ENCODE measurements at regions not wholly inside any gene's neighbourhood (a gene's known extent, or its start where the extent isn't known, plus 50 kb on each side); places are given as distances from the start of the nearest gene placed in this dataset.

GRCh38 chr19:30090476-30090875 is 148.4 kb downstream of the URI1 start:
- TF ChIP-seq, protein P1, sequence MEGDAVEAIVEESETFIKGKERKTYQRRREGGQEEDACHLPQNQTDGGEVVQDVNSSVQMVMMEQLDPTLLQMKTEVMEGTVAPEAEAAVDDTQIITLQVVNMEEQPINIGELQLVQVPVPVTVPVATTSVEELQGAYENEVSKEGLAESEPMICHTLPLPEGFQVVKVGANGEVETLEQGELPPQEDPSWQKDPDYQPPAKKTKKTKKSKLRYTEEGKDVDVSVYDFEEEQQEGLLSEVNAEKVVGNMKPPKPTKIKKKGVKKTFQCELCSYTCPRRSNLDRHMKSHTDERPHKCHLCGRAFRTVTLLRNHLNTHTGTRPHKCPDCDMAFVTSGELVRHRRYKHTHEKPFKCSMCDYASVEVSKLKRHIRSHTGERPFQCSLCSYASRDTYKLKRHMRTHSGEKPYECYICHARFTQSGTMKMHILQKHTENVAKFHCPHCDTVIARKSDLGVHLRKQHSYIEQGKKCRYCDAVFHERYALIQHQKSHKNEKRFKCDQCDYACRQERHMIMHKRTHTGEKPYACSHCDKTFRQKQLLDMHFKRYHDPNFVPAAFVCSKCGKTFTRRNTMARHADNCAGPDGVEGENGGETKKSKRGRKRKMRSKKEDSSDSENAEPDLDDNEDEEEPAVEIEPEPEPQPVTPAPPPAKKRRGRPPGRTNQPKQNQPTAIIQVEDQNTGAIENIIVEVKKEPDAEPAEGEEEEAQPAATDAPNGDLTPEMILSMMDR (IDR thresholded peaks at IDR 0.05; ENCODE audit: extremely low read depth, low read depth, low read length) = no peak
- no peaks in the 10 kb centered on the region for H3K36me3 ChIP-seq (ENCODE audit: insufficient read depth, low read length)
- H3K79me2 ChIP-seq (ENCODE audit: insufficient read depth, low read length) = no peaks in the 10 kb centered on the region
- no peaks in the 10 kb centered on the region for H3K27me3 ChIP-seq (ENCODE audit: insufficient read depth, low read length)
- no peaks in the 10 kb centered on the region for H3K9me3 ChIP-seq (ENCODE audit: low read depth, low read length)
- H3K4me1 ChIP-seq (ENCODE audit: insufficient read depth, low read length) = no peaks in the 10 kb centered on the region
- DNase-seq (ENCODE audit: insufficient read length, low spot score, missing footprints) = peak; percentile 36
- no peak overlapping the region for H3K4me2 ChIP-seq (ENCODE audit: insufficient read depth, low read length)
- H3K4me3 ChIP-seq (ENCODE audit: insufficient read depth, low read length) = no peak overlapping the region
- no peak overlapping the region for H3K27ac ChIP-seq (ENCODE audit: low read depth, low read length)
- H2AFZ ChIP-seq (ENCODE audit: low read length) = no peak overlapping the region
- H4K20me1 ChIP-seq (ENCODE audit: insufficient read depth, low read length) = no peaks in the 10 kb centered on the region

DNA sequence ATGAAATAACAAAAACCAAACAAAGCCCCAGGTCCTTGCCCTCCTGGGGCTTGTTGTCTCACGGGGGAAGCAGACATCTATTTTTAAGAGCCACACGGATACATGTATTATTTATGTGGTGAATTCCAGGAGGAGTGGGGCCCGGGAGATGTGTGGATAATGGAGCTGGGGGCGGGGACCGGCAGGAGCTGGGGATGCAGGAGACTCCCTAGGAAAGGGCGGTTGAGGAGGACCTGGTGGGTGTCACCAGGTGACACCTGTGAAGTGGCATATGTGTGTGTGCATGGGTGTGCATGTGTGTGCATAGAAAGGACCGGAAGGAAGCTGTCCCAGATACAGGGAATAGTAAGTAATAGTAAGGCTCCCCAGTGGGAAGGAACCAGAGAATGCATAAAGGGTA is 148.9 kb downstream of the URI1 start:
- Histone ChIP-seq H3K27ac (ENCODE audit: low read depth, low read length) (no peak overlapping the region), H3K4me1 (ENCODE audit: insufficient read depth, low read length) (no peaks in the 10 kb centered on the region), H2AFZ (ENCODE audit: low read length) (no peak overlapping the region), H3K36me3 (ENCODE audit: insufficient read depth, low read length) (no peaks in the 10 kb centered on the region), H3K9me3 (ENCODE audit: low read depth, low read length) (no peaks in the 10 kb centered on the region), H3K4me3 (ENCODE audit: insufficient read depth, low read length) (no peak overlapping the region), H3K27me3 (ENCODE audit: insufficient read depth, low read length) (no peaks in the 10 kb centered on the region), H3K79me2 (ENCODE audit: insufficient read depth, low read length) (no peaks in the 10 kb centered on the region), H4K20me1 (ENCODE audit: insufficient read depth, low read length) (no peaks in the 10 kb centered on the region), H3K4me2 (ENCODE audit: insufficient read depth, low read length) (no peak overlapping the region)
- TF ChIP-seq, protein P1 (IDR thresholded peaks at IDR 0.05; ENCODE audit: extremely low read depth, low read depth, low read length) = no peak
- DNase-seq (ENCODE audit: insufficient read length, low spot score, missing footprints) = peak; percentile 38

- Histone ChIP-seq H3K27me3 (ENCODE audit: insufficient read depth, low read length) (no peaks in the 10 kb centered on the region), H3K4me1 (ENCODE audit: insufficient read depth, low read length) (no peaks in the 10 kb centered on the region), H2AFZ (ENCODE audit: low read length) (no peak overlapping the region), H3K9me3 (ENCODE audit: low read depth, low read length) (no peaks in the 10 kb centered on the region), H4K20me1 (ENCODE audit: insufficient read depth, low read length) (no peaks in the 10 kb centered on the region), H3K4me2 (ENCODE audit: insufficient read depth, low read length) (no peak overlapping the region), H3K4me3 (ENCODE audit: insufficient read depth, low read length) (no peak overlapping the region), H3K27ac (ENCODE audit: low read depth, low read length) (no peak overlapping the region), H3K36me3 (ENCODE audit: insufficient read depth, low read length) (no peaks in the 10 kb centered on the region), H3K79me2 (ENCODE audit: insufficient read depth, low read length) (no peaks in the 10 kb centered on the region)
- TF ChIP-seq, protein P1 (IDR thresholded peaks at IDR 0.05; ENCODE audit: extremely low read depth, low read depth, low read length) = no peak
- peak; percentile 26 for DNase-seq (ENCODE audit: insufficient read length, low spot score, missing footprints)
These were observed 149.4 kb downstream of the URI1 start for GRCh38 chr19:30091456-30091855.

DNA sequence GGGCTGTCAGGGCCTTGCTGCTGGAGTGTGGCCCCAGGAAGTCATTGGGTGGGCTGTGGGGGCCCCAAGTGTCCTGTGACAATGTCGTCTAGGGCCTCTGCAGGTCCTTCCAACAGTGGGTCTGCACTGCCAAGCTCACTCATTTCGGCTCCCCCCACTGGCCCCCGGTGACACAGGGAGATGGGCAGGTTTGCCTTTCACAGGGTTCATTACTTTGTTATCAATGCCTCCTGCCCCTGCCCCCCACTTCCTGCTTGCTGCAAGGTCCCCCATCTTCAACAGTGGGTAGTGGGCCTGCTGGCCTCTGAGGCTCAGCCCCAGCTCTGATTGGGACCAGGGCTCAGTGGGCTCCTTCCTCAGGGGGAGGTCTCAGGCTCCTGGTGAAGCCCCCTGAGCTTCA is 149.8 kb downstream of the URI1 start:
- H3K4me1 ChIP-seq (ENCODE audit: insufficient read depth, low read length) = no peaks in the 10 kb centered on the region
- no peaks in the 10 kb centered on the region for H3K27me3 ChIP-seq (ENCODE audit: insufficient read depth, low read length)
- H2AFZ ChIP-seq (ENCODE audit: low read length) = no peak overlapping the region

More for the DNA sequence above, 149.8 kb downstream of the URI1 start:
- TF ChIP-seq, protein P1 (IDR thresholded peaks at IDR 0.05; ENCODE audit: extremely low read depth, low read depth, low read length) = no peak
- no peak overlapping the region for H3K4me2 ChIP-seq (ENCODE audit: insufficient read depth, low read length)
- DNase-seq (ENCODE audit: insufficient read length, low spot score, missing footprints) = peak; percentile 56
- no peak overlapping the region for H3K4me3 ChIP-seq (ENCODE audit: insufficient read depth, low read length)
- H3K79me2 ChIP-seq (ENCODE audit: insufficient read depth, low read length) = no peaks in the 10 kb centered on the region
- no peak overlapping the region for H3K27ac ChIP-seq (ENCODE audit: low read depth, low read length)
- no peaks in the 10 kb centered on the region for H3K36me3 ChIP-seq (ENCODE audit: insufficient read depth, low read length)
- no peaks in the 10 kb centered on the region for H4K20me1 ChIP-seq (ENCODE audit: insufficient read depth, low read length)
- no peaks in the 10 kb centered on the region for H3K9me3 ChIP-seq (ENCODE audit: low read depth, low read length)
